ENCODE measurements at regions not wholly inside any gene's neighbourhood (a gene's known extent, or its start where the extent isn't known, plus 50 kb on each side); places are given as distances from the start of the nearest gene placed in this dataset.

GRCh38 chr2:216578325-216578724 is 54.9 kb upstream of the IGFBP2 start (continued):
- TF ChIP-seq, protein P1, sequence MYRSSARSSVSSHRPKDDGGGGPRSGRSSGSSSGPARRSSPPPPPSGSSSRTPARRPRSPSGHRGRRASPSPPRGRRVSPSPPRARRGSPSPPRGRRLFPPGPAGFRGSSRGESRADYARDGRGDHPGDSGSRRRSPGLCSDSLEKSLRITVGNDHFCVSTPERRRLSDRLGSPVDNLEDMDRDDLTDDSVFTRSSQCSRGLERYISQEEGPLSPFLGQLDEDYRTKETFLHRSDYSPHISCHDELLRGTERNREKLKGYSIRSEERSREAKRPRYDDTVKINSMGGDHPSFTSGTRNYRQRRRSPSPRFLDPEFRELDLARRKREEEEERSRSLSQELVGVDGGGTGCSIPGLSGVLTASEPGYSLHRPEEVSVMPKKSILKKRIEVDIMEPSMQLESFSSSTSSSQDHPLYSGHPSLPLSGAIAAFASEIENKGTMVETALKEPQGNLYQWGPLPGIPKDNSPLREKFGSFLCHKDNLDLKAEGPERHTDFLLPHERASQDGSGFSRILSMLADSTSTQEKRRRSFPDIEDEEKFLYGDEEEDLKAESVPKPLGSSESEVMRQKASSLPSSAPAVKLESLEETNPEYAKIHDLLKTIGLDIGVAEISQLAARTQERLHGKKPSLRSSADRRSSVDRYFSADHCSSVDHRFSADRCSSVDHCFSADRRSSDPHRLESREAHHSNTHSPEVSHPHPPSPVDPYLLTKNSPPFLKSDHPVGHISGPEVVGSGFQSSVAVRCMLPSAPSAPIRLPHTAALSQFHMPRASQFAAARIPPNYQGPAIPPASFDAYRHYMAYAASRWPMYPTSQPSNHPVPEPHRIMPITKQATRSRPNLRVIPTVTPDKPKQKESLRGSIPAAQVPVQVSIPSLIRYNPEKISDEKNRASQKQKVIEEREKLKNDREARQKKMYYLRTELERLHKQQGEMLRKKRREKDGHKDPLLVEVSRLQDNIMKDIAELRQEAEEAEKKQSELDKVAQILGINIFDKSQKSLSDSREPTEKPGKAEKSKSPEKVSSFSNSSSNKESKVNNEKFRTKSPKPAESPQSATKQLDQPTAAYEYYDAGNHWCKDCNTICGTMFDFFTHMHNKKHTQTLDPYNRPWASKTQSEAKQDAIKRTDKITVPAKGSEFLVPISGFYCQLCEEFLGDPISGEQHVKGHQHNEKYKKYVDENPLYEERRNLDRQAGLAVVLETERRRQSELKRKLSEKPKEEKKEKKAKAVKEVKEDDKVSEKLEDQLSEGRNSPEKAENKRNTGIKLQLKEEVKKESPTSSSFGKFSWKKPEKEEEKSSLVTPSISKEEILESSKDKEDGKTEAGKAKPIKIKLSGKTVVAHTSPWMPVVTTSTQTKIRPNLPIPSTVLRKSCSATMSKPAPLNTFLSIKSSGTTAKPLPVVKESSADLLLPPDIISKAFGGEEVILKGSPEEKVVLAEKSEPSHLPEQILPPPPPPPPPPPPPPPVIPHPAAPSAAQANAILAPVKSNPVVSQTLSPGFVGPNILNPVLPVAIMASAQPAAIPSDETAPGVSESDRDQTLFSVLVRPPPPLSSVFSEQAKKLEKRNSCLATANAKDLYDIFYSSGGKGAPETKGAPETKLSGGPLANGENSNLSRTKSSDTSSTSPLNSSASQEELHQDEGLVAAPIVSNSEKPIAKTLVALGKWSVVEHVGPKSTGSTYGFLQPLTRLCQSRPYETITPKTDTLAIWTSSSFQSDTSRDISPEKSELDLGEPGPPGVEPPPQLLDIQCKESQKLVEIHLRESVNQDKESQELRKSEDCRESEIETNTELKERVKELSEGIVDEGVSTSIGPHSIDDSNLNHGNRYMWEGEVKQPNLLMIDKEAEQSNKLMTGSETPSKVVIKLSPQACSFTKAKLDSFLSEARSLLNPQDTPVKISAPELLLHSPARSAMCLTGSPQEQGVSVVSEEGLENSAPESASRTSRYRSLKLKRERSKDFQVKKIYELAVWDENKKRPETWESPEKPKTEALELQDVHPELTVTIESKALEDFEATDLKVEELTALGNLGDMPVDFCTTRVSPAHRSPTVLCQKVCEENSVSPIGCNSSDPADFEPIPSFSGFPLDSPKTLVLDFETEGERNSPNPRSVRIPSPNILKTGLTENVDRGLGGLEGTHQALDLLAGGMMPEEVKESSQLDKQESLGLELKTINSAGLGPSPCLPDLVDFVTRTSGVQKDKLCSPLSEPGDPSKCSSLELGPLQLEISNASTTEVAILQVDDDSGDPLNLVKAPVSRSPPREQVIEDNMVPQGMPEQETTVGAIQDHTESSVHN (IDR thresholded peaks at IDR 0.05; ENCODE audit: borderline replicate concordance in 1 of 2, low read depth in 1 of 2): no peak
- no peak for TF ChIP-seq MEIS2 (IDR thresholded peaks at IDR 0.05; ENCODE audit: partially characterized antibody)
- TF ChIP-seq HDAC2 (IDR thresholded peaks at IDR 0.05): no peak
- no peak for TF ChIP-seq MEF2D (tag; conservative IDR thresholded peaks at IDR 0.05; ENCODE audit: low read depth)
- TF ChIP-seq NCOA6 (IDR thresholded peaks at IDR 0.05): no peak
- TF ChIP-seq ZNF398 (CRISPR knock-in tag; IDR thresholded peaks at IDR 0.05): no peak
- no peak for TF ChIP-seq ZNF239 (CRISPR knock-in tag; IDR thresholded peaks at IDR 0.05)
- TF ChIP-seq FOXA3 (CRISPR knock-in tag; conservative IDR thresholded peaks at IDR 0.05 in 1 of 2, IDR thresholded peaks at IDR 0.05 in 1 of 2): no peak
- TF ChIP-seq ZNF274 (IDR thresholded peaks at IDR 0.05; ENCODE audit: borderline replicate concordance, low read depth, low read length): no peak
